Ovary (tissue), 3 donors: ENCODE measurements at regions not wholly inside any gene's neighbourhood (a gene's known extent, or its start where the extent isn't known, plus 50 kb on each side); places are given as distances from the start of the nearest gene placed in this dataset.

Source experiments
- CTCF ChIP-seq, 3 donors: fragments of 450-650 bp in 2 of 3; fragments of 200-600 bp in 1 of 3; IDR thresholded peaks; one replicate each; pipeline versions ENCODE4 v1.5.1 to v1.8.0; 2016 to 2022; ENCODE audit warnings: antibody characterized with exemption in 3 of 3, mild to moderate bottlenecking in 1 of 3
- EP300 ChIP-seq: sonication (generic); formaldehyde crosslinking; IDR thresholded peaks from one replicate; pipeline ENCODE4 v1.6.1; 2017; ENCODE audit warnings: antibody characterized with exemption
- POLR2A ChIP-seq: fragments of 450-650 bp; IDR thresholded peaks from one replicate; pipeline ENCODE4 v1.6.1; 2017; ENCODE audit warnings: antibody characterized with exemption, mild to moderate bottlenecking, moderate library complexity
- donor health status: DM: no; HTN: no; CAD: no.

- TF ChIP-seq POLR2A (no peak), CTCF (IDR thresholded peaks at IDR 0.05) (no peak), EP300 (no peak)
Observed at GRCh38 chr5:105956456-105957196, 1714.1 kb downstream of the EFNA5 start.
